OCI-LY1 (cell line): ENCODE measurements at regions not wholly inside any gene's neighbourhood (a gene's known extent, or its start where the extent isn't known, plus 50 kb on each side); places are given as distances from the start of the nearest gene placed in this dataset.

ENCODE experiments used
- H2AFZ ChIP-seq: fragments of 200-600 bp; sonication (generic), shearing (Covaris generic); 2 replicates; pipeline ENCODE4 v1.6.0; 2014; ENCODE audit warnings: antibody characterized with exemption, mild to moderate bottlenecking, low read length
- H3F3A ChIP-seq: fragments of 200-600 bp; sonication (generic), shearing (Covaris generic); 2 replicates; pipeline ENCODE4 v1.6.0; 2014; ENCODE audit warnings: mild to moderate bottlenecking, antibody characterized with exemption, low read length, moderate library complexity; ENCODE audit not compliant: insufficient read depth
- H3K27ac ChIP-seq: fragments of 200-600 bp; sonication (generic); 2 replicates; pipeline ENCODE4 v1.5.1; 2014; ENCODE audit warnings: low read length, mixed run types, mild to moderate bottlenecking, low read depth; ENCODE audit not compliant: poor library complexity, severe bottlenecking
- H3K27me3 ChIP-seq: fragments of 200-600 bp; sonication (generic); 2 replicates; pipeline ENCODE4 v1.6.0; 2014; ENCODE audit warnings: antibody characterized with exemption, mild to moderate bottlenecking, low read length, moderate library complexity; ENCODE audit not compliant: insufficient read depth
- H3K36me3 ChIP-seq: fragments of 200-600 bp; sonication (generic); 2 replicates; pipeline ENCODE4 v1.6.1; 2014; ENCODE audit warnings: mild to moderate bottlenecking, antibody characterized with exemption, low read length, moderate library complexity, mixed read lengths; ENCODE audit not compliant: insufficient read depth
- H3K4me1 ChIP-seq: fragments of 200-600 bp; sonication (generic); 2 replicates; pipeline ENCODE4 v1.5.1; 2014; ENCODE audit warnings: mild to moderate bottlenecking, low read length, moderate library complexity; ENCODE audit not compliant: insufficient read depth, severe bottlenecking
- H3K4me2 ChIP-seq: fragments of 200-600 bp; sonication (generic), shearing (Covaris generic); 2 replicates; pipeline ENCODE4 v1.6.1; 2014; ENCODE audit warnings: low read length
- H3K4me3 ChIP-seq: fragments of 200-600 bp; sonication (generic); 2 replicates; pipeline ENCODE4 v1.5.1; 2014; ENCODE audit warnings: low read length, low read depth, mild to moderate bottlenecking, mixed read lengths; ENCODE audit not compliant: poor library complexity, severe bottlenecking
- H3K79me2 ChIP-seq: fragments of 200-600 bp; shearing (Covaris generic); 2 replicates; pipeline ENCODE4 v1.6.1; 2016; ENCODE audit warnings: mixed run types, low read length, mixed read lengths; ENCODE audit not compliant: insufficient read depth
- H3K9ac ChIP-seq: fragments of 200-600 bp; sonication (generic), shearing (Covaris generic); 2 replicates; pipeline ENCODE4 v1.6.1; 2014; ENCODE audit warnings: mild to moderate bottlenecking, low read length, mixed read lengths
- H3K9me2 ChIP-seq: fragments of 200-600 bp; sonication (generic), shearing (Covaris generic); 2 replicates; pipeline ENCODE4 v1.6.1; 2014; ENCODE audit warnings: low read depth, mild to moderate bottlenecking, low read length, mixed read lengths
- H3K9me3 ChIP-seq: fragments of 200-600 bp; shearing (Covaris generic); 2 replicates; pipeline ENCODE4 v1.6.1; 2014; ENCODE audit warnings: low read length, mixed read lengths
- H4K20me1 ChIP-seq: fragments of 200-600 bp; sonication (generic), shearing (Covaris generic); 2 replicates; pipeline ENCODE4 v1.6.0; 2016; ENCODE audit warnings: mild to moderate bottlenecking, low read length; ENCODE audit not compliant: insufficient read depth
- CTCF ChIP-seq: fragments of 200-600 bp; sonication (generic), shearing (Covaris generic); IDR thresholded peaks from 2 replicates; pipeline ENCODE4 v1.5.1; 2017; ENCODE audit warnings: mild to moderate bottlenecking, antibody characterized with exemption, low read length, moderate library complexity, mixed read lengths
- EZH2 ChIP-seq: fragments of 200-600 bp; sonication (generic), shearing (Covaris generic); IDR thresholded peaks from 2 replicates; pipeline ENCODE4 v1.8.0; 2017; ENCODE audit warnings: borderline replicate concordance, mixed run types, mild to moderate bottlenecking, antibody characterized with exemption, low read length, moderate library complexity, mixed read lengths

- no peaks in the 10 kb centered on the region for H3K79me2 ChIP-seq
- TF ChIP-seq EZH2 (no peak), CTCF (no peak)
- H3K27me3 ChIP-seq: no peaks in the 10 kb centered on the region
- no peaks in the 10 kb centered on the region for H4K20me1 ChIP-seq
- H3K9me2 ChIP-seq: no peaks in the 10 kb centered on the region
- no peak overlapping the region for H3K4me3 ChIP-seq
- H3F3A ChIP-seq: no peaks in the 10 kb centered on the region
- H3K9me3 ChIP-seq: no peaks in the 10 kb centered on the region
- no peak overlapping the region for H3K27ac ChIP-seq
- H3K4me2 ChIP-seq: no peak overlapping the region
- H3K36me3 ChIP-seq: no peaks in the 10 kb centered on the region
- H3K9ac ChIP-seq: no peak overlapping the region
- H2AFZ ChIP-seq: no peak overlapping the region
- no peaks in the 10 kb centered on the region for H3K4me1 ChIP-seq
Observed at GRCh38 chr7:25731068-25731845, 420.7 kb upstream of the NFE2L3 start.

GRCh38 chr7:25731846-25732245 lies 420.2 kb upstream of the NFE2L3 start:
- H3K79me2 ChIP-seq: no peaks in the 10 kb centered on the region
- TF ChIP-seq CTCF (no peak), EZH2 (no peak)
- H4K20me1 ChIP-seq: no peaks in the 10 kb centered on the region
- no peaks in the 10 kb centered on the region for H3K9me2 ChIP-seq
- H3K4me3 ChIP-seq: no peak overlapping the region
- H3K4me1 ChIP-seq: no peaks in the 10 kb centered on the region
- H2AFZ ChIP-seq: no peak overlapping the region
- H3K27ac ChIP-seq: no peak overlapping the region
- no peaks in the 10 kb centered on the region for H3K27me3 ChIP-seq
- no peak overlapping the region for H3K4me2 ChIP-seq
- H3F3A ChIP-seq: no peaks in the 10 kb centered on the region
- no peaks in the 10 kb centered on the region for H3K36me3 ChIP-seq
- no peaks in the 10 kb centered on the region for H3K9me3 ChIP-seq
- no peak overlapping the region for H3K9ac ChIP-seq

GRCh38 chr7:25732766-25733217 lies 419.2 kb upstream of the NFE2L3 start:
- no peaks in the 10 kb centered on the region for H3K36me3 ChIP-seq
- no peaks in the 10 kb centered on the region for H3F3A ChIP-seq
- H3K9me2 ChIP-seq: no peaks in the 10 kb centered on the region
- H3K79me2 ChIP-seq: no peaks in the 10 kb centered on the region
- TF ChIP-seq CTCF: no peak
- TF ChIP-seq EZH2: no peak
- no peak overlapping the region for H3K4me3 ChIP-seq
- no peaks in the 10 kb centered on the region for H3K27me3 ChIP-seq
- no peak overlapping the region for H3K27ac ChIP-seq
- no peaks in the 10 kb centered on the region for H4K20me1 ChIP-seq
- no peaks in the 10 kb centered on the region for H3K9me3 ChIP-seq
- H2AFZ ChIP-seq: no peak overlapping the region
- H3K4me2 ChIP-seq: no peak overlapping the region; the same call in 1 of the 2 replicates
- no peak overlapping the region for H3K9ac ChIP-seq
- no peaks in the 10 kb centered on the region for H3K4me1 ChIP-seq
